HG03469 (cell line): ENCODE measurements at regions not wholly inside any gene's neighbourhood (a gene's known extent, or its start where the extent isn't known, plus 50 kb on each side); places are given as distances from the start of the nearest gene placed in this dataset.
"Not testable (repeated sequence)": the region's sequence is repeated elsewhere in the genome, so short reads cannot be mapped to it uniquely, and the experiment has no call there.

Experiments
- ATAC-seq: cut with Tn5 transposase; IDR thresholded peaks from one replicate; pipeline ENCODE4 v1.9.1; 2021; ENCODE audit warnings: mild to moderate bottlenecking, moderate library complexity, moderate number of reproducible peaks; ENCODE audit not compliant: unreplicated experiment

GRCh38 chr7:142507066-142507465 is 242.2 kb upstream of the PRSS1 start:
- not testable (repeated sequence) for ATAC-seq

- ATAC-seq, result no peak
Observed at GRCh38 chr7:142506601-142507000, 242.7 kb upstream of the PRSS1 start.

GRCh38 chr7:142503949-142504348 is 245.3 kb upstream of the PRSS1 start:
- ATAC-seq, result not testable (repeated sequence)

GRCh38 chr7:142503036-142503435 is 245.2 kb upstream of the PRSS58 start:
- ATAC-seq, result no peak

GRCh38 chr7:142501434-142501833 is 243.6 kb upstream of the PRSS58 start:
- ATAC-seq, result no peak

- no peak for ATAC-seq
Observed at GRCh38 chr7:142500366-142500765, 242.5 kb upstream of the PRSS58 start.

- no peak for ATAC-seq
Observed at GRCh38 chr7:142499635-142500034, 241.8 kb upstream of the PRSS58 start.

GRCh38 chr7:142498364-142498763 is 240.5 kb upstream of the PRSS58 start:
- no peak for ATAC-seq

- peak; percentile 57 for ATAC-seq
Observed at GRCh38 chr7:142496545-142496991, 238.7 kb upstream of the PRSS58 start.

GRCh38 chr7:142495879-142496278 is 238.0 kb upstream of the PRSS58 start:
- ATAC-seq, result not testable (repeated sequence)

GRCh38 chr7:142495301-142495700 is 237.4 kb upstream of the PRSS58 start:
- not testable (repeated sequence) for ATAC-seq

- ATAC-seq, result no peak
Observed at GRCh38 chr7:142494021-142494420, 236.2 kb upstream of the PRSS58 start.

GRCh38 chr7:142488842-142489241 is 231.0 kb upstream of the PRSS58 start:
- ATAC-seq, result no peak

GRCh38 chr7:142488036-142488633 is 230.3 kb upstream of the PRSS58 start:
- no peak for ATAC-seq

GRCh38 chr7:142487565-142487964 is 229.7 kb upstream of the PRSS58 start:
- not testable (repeated sequence) for ATAC-seq

GRCh38 chr7:142487124-142487523 is 229.3 kb upstream of the PRSS58 start:
- ATAC-seq, result no peak

- no peak for ATAC-seq
Observed at GRCh38 chr7:142485617-142486226, 227.9 kb upstream of the PRSS58 start.

GRCh38 chr7:142483659-142484317 is 225.9 kb upstream of the PRSS58 start:
- no peak for ATAC-seq

- ATAC-seq, result no peak
Observed at GRCh38 chr7:142482891-142483658, 225.2 kb upstream of the PRSS58 start.

GRCh38 chr7:142481548-142481947 is 223.7 kb upstream of the PRSS58 start:
- no peak for ATAC-seq

GRCh38 chr7:142478479-142479220 is 220.8 kb upstream of the PRSS58 start:
- peak; percentile 76 for ATAC-seq
